Upper lobe of left lung (tissue), 6 donors: ENCODE measurements at regions not wholly inside any gene's neighbourhood (a gene's known extent, or its start where the extent isn't known, plus 50 kb on each side); places are given as distances from the start of the nearest gene placed in this dataset.

Experiments
- ATAC-seq, 2 donors: fragments of 200-7000 bp; cut with Tn5 transposase; one replicate each; pipeline ENCODE4 v1.9.1; 2022; ENCODE audit warnings: mild to moderate bottlenecking in 2 of 2, moderate library complexity in 2 of 2; ENCODE audit not compliant: low FRiP score in 2 of 2
- DNase-seq, 2 donors: peaks; one replicate each; pipeline ENCODE4 v3.0.0-alpha.2; 2019 to 2020
- H3K27ac ChIP-seq, 4 donors: fragments of 200-600 bp; sonication (generic); one replicate each; pipeline ENCODE4 v1.5.1; 2016 to 2019
- H3K27me3 ChIP-seq, 4 donors: fragments of 200-600 bp; sonication (generic); one replicate each; pipeline ENCODE4 v1.5.1; 2017 to 2019
- H3K36me3 ChIP-seq, 4 donors: fragments of 200-600 bp; sonication (generic); one replicate each; pipeline ENCODE4 v1.5.1; 2016 to 2019
- H3K4me1 ChIP-seq, 4 donors: fragments of 200-600 bp; sonication (generic); one replicate each; pipeline ENCODE4 v1.5.1; 2018 to 2019
- H3K4me3 ChIP-seq, 4 donors: fragments of 200-600 bp; sonication (generic); one replicate each; pipeline ENCODE4 v1.5.1; 2017 to 2019; ENCODE audit warnings: mild to moderate bottlenecking in 2 of 4, moderate library complexity in 1 of 4
- H3K9me3 ChIP-seq, 4 donors: fragments of 200-600 bp; sonication (generic); one replicate each; pipeline ENCODE4 v1.5.1; 2018 to 2019
- CTCF ChIP-seq, 6 experiments: fragments of 450-650 bp in 4 of 6; fragments of 200-600 bp in 2 of 6; sonication (generic) in 2 of 6; IDR thresholded peaks; one replicate each; pipeline ENCODE4 v1.5.1; 2016 to 2019; ENCODE audit warnings: antibody characterized with exemption in 6 of 6
- EP300 ChIP-seq, 4 donors: sonication (generic); formaldehyde crosslinking; IDR thresholded peaks; one replicate each; pipeline ENCODE4 v1.5.1; 2017; ENCODE audit warnings: antibody characterized with exemption in 4 of 4, control low read depth in 2 of 4
- POLR2A ChIP-seq, 4 donors: fragments of 450-650 bp; IDR thresholded peaks; one replicate each; pipeline ENCODE4 v1.5.1; 2016 to 2017; ENCODE audit warnings: antibody characterized with exemption in 4 of 4, mild to moderate bottlenecking in 2 of 4
- POLR2AphosphoS5 ChIP-seq, 2 donors: sonication (generic); formaldehyde crosslinking; IDR thresholded peaks; one replicate each; pipeline ENCODE4 v1.5.1; 2017; ENCODE audit warnings: antibody characterized with exemption in 2 of 2
- WGBS, 2 donors: methylation state at CpG; one replicate each; pipeline ENCODE4 v1.1.5; 2017 to 2018; 5-methylcytosine and 5-hydroxymethylcytosine counted together
- donor health status: DM: no; HTN: no; CAD: no; lungs with moderate emphysema.
- donor health status: DM: no; HTN: yes; CAD: no; lungs with severe emphysema.

- H3K27ac ChIP-seq = no peak overlapping the region
- ATAC-seq (no peak), DNase-seq (no peak)
- H3K4me3 ChIP-seq = no peak overlapping the region
- H3K27me3 ChIP-seq = no peaks in the 10 kb centered on the region
- 82 to 100% methylated on average over 1 of the region's 1 CpG for WGBS, 2 donors
- H3K36me3 ChIP-seq = no peaks in the 10 kb centered on the region
- H3K4me1 ChIP-seq = no peaks in the 10 kb centered on the region
- TF ChIP-seq POLR2AphosphoS5 (IDR thresholded peaks at IDR 0.05) = no peak
- TF ChIP-seq POLR2A (IDR thresholded peaks at IDR 0.05) = no peak
- no peak for TF ChIP-seq EP300 (IDR thresholded peaks at IDR 0.05)
- no peak for TF ChIP-seq CTCF (IDR thresholded peaks at IDR 0.05)
- H3K9me3 ChIP-seq = no peaks in the 10 kb centered on the region
Observed at GRCh38 chr6:44508646-44509045, 121.1 kb downstream of the CDC5L start.

- no peak overlapping the region for H3K27ac ChIP-seq
- no peak for TF ChIP-seq CTCF (IDR thresholded peaks at IDR 0.05)
- no peak for TF ChIP-seq POLR2A (IDR thresholded peaks at IDR 0.05)
- no peak for TF ChIP-seq EP300 (IDR thresholded peaks at IDR 0.05)
- no peak for TF ChIP-seq POLR2AphosphoS5 (IDR thresholded peaks at IDR 0.05)
- H3K4me1 ChIP-seq = no peaks in the 10 kb centered on the region
- no peak for DNase-seq
- no peak for ATAC-seq
- H3K4me3 ChIP-seq = no peak overlapping the region
- H3K9me3 ChIP-seq = no peaks in the 10 kb centered on the region
- H3K36me3 ChIP-seq = no peaks in the 10 kb centered on the region
- 64 to 79% methylated on average over 3 of the region's 3 CpGs for WGBS, 2 donors
- H3K27me3 ChIP-seq = no peaks in the 10 kb centered on the region
Observed at GRCh38 chr6:44511126-44511525, 123.6 kb downstream of the CDC5L start.

GRCh38 chr6:44512868-44513741 lies 125.6 kb downstream of the CDC5L start:
- peak in 1 of 2 donors; percentile 73 for ATAC-seq
- no peaks in the 10 kb centered on the region for H3K27me3 ChIP-seq
- WGBS, 2 donors = 66 to 72% methylated on average over 7 of the region's 7 CpGs
- no peak overlapping the region for H3K27ac ChIP-seq
- no peak for DNase-seq
- no peak overlapping the region for H3K4me3 ChIP-seq
- H3K36me3 ChIP-seq = no peaks in the 10 kb centered on the region
- TF ChIP-seq EP300 (IDR thresholded peaks at IDR 0.05) (no peak), POLR2AphosphoS5 (IDR thresholded peaks at IDR 0.05) (no peak), CTCF (IDR thresholded peaks at IDR 0.05) (no peak), POLR2A (IDR thresholded peaks at IDR 0.05) (no peak)
- peaks cover 0 to 4% (median 0%) of the 10 kb centered on the region in 4 donors for H3K9me3 ChIP-seq
- H3K4me1 ChIP-seq = no peaks in the 10 kb centered on the region

GRCh38 chr6:44514085-44514484 lies 126.6 kb downstream of the CDC5L start:
- no peak overlapping the region for H3K27ac ChIP-seq
- H3K36me3 ChIP-seq = no peaks in the 10 kb centered on the region
- DNase-seq = no peak
- TF ChIP-seq POLR2AphosphoS5 (IDR thresholded peaks at IDR 0.05) (no peak), EP300 (IDR thresholded peaks at IDR 0.05) (no peak), POLR2A (IDR thresholded peaks at IDR 0.05) (no peak), CTCF (IDR thresholded peaks at IDR 0.05) (no peak)
- 93 to 95% methylated on average over 2 of the region's 2 CpGs for WGBS, 2 donors
- H3K27me3 ChIP-seq = no peaks in the 10 kb centered on the region
- H3K4me1 ChIP-seq = no peaks in the 10 kb centered on the region
- no peak for ATAC-seq
- peaks cover 0 to 12% (median 0%) of the 10 kb centered on the region in 4 donors for H3K9me3 ChIP-seq
- no peak overlapping the region for H3K4me3 ChIP-seq
